Hypothalamus (tissue), 51 donors: ENCODE measurements at regions not wholly inside any gene's neighbourhood (a gene's known extent, or its start where the extent isn't known, plus 50 kb on each side); places are given as distances from the start of the nearest gene placed in this dataset.
"Not testable (repeated sequence)": the region's sequence is repeated elsewhere in the genome, so short reads cannot be mapped to it uniquely, and the experiment has no call there.

Source experiments
- DNase-seq, 51 donors: peaks; one replicate each; lab custom pipeline; 2025; lab: John Stamatoyannopoulos, UW

DNA sequence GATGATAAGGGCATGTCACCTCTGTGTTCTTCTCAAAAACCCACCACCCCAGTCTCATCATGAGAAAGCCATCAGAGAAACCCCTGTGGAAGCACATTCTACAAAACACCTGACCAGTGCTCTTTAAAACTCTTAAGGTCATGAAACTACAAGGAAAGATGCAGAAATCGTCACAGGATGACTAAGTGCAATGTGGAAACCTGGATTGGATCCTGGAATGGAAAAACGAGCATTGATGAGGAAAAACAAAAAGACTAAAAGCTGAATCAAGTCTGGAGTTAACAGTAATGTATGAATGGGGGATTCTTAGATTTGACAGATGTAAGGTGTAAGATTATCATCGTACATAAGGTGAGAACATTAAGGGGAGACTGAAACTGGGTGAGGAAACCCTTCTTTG is 211.0 kb downstream of the TBX5 start:
- DNase-seq, result no peak

DNA sequence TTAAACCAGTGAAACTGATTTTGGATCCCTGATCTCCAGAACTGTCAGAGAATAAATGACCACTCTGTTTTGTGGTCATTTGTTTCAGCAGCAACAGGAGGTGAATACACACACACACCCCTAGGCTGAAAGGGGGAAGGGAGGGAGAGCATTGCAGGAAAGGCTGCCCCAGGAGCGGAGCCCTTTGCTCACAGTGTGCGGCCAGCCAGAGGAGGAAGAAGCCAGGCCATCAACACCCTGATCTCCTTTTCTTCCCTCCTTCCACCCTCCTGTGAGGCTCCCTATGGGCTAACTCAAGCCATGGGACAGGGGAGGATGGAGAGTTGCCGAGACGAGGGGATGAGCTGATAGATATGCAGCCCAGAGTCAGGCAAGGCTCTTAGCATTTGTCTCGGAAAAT is 211.9 kb downstream of the TBX5 start:
- DNase-seq, result no peak

DNA sequence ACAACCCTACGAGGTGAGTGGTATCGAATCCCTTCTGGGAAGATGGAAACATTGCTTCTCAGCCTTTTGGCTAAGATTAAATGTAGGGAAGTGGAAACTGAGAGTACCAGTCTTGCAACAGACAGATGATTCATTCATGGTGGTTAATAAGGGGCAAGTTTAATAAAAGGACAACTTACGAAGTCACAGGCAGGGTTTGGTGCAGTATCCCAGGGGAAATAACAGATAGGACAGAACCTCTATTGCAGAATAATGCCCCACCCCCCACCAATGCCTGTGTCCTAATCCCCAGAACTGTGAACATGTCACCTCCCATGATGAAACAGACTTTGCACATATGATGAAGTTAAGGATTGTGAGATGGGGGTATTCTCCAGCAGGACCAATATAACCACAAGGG is 212.5 kb downstream of the TBX5 start:
- DNase-seq, result no peak

DNA sequence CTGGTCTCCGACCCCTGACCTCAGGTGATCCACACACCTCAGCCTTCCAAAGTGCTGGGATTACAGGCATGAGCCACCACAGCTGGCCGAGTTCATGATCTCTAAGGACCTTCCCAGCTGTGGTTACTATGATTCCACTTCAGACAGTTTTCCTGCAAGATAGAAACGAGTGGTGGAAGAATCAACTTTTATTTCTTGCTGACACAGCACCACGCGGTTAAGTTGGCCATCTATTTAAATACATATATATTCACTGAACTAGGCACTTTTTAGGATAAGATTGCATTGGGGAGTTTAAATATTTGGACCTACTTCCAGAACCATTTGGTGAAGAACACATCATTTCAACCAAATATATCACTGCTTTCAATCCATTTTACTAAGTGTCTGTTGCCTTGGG is 213.4 kb downstream of the TBX5 start:
- DNase-seq, result no peak

DNA sequence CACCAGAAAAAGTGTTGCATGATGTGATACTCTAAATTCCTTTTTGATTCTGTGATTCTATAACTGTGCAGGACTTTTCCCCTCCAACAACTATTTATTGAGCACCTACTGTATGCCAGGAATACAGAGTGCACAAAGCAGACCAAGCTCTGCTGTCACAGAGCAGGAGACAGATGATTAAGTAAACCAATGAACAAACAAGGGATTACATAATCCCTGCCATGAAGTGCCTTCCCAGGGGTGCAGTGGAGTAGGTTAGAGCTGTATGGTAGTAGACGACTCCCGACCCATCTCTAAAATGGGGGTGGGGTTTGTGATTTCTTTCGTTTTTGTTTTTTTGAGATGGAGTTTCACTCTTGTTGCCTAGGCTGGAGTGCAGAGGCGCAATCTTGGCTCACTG is 213.9 kb downstream of the TBX5 start:
- DNase-seq, result no peak

DNA sequence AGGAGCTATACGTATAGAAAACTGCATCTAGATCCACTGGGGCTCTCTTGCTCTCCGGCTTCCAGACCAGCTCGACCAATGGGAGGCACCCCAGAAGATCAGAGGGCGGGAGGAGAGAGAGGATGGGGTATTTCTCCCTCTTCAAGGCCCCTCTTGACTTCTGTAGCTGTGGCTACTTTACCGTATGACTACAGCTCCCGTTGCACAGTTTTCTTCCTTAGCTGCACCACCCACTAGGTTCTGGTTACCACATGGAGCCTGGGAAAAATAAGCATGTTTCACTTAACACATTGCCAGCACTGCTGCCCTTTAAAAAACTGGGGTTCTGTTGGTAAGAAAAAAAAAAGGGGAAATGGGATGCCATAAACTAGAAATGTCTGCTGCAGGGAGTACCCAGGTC is 214.4 kb downstream of the TBX5 start:
- no peak for DNase-seq

DNA sequence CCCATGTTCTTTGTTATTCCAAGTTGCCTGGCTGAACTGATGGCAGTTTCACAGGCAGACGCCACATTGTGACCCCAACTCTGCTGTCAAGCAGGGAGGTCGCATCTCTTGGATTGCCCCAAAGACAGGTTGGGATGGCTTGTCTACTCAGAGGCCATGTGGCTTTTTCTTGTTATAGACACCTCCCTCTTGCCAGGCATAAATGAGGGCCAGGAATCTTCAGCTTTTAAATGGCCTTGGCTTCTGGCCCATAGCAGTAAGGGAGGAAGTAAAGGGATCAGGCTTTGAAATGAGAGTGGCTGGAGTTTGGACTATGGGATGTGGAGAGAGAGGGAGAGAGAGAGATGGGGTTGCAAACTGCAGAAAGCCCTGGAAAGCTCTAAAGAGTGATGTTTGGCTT is 215.0 kb downstream of the TBX5 start:
- DNase-seq, result no peak

DNA sequence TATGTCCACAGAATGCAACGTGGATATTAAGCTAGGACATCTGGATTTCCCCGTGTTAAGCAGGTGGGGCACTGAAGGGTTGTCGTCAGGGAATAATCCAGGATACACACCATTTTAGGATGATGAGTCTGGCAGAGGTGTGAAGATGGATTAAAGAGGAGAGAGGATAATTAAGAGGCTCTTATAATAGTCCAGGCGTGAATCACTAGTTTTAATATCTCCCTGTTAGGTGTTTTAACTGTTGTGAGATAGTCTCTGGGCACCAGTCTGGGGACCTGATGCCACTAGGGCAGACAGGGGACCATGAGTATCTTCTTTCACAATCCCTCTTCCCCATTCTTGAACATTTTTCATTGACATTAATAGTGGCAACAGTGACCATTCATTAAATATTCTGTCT is 216.7 kb downstream of the TBX5 start:
- DNase-seq, result no peak

DNA sequence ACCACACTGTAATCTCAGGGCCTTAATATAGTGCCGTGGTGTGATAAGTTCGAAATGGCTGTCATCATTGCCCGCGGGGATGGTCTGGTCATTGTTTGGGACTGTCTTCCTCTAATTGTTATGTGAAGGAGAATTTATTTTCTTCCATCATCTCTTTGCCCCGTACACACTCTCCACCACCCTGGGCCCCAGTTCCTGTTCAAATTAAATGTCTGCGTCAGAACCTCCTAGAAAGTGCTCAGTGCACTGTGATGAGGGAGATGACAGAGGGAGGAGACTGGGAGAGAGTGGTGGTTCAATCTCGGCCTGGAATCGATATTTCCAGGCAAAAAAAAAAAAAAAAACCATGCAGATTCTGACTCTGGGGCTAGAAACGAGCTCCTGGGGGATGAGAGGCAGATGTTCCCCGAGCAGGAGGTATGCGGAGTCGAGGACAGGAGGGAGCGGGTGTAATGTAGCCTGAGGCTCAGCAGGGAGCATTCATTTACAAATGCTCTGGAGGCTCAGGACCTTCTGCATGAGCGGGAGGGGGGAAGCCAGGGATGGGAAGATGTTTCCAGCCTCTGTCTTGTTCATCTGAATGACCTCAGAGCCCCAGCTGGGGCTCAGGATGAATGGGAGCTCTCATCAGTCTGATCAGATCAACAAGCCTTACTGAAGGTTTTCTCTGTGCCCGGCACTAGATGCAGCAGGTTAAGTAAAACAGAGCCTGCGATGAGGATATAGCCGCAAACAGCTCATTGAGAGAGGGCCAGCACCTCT is 219.5 kb downstream of the TBX5 start:
- DNase-seq, result peak in 43 of 51 donors; percentile 1 to 88 (median 58)

DNA sequence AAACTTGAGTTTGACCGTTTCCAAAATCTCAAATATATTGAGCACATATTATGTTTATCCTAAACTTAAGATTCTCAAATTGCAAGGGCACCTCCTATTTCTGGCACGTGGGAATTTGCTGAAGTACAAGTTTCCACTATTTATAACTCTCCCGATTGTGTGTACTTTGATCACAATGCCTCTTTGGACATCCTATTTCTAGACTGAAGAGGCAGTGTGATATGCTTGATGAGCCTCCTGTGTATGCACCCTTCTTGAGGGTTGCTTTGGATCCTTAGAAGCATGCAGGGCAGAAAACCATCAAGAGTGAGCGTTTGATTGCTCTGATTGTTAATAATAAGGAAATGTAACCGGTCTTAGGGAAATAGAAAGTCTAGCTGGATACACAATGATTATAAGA is 218.9 kb upstream of the RBM19 start:
- DNase-seq, result no peak

DNA sequence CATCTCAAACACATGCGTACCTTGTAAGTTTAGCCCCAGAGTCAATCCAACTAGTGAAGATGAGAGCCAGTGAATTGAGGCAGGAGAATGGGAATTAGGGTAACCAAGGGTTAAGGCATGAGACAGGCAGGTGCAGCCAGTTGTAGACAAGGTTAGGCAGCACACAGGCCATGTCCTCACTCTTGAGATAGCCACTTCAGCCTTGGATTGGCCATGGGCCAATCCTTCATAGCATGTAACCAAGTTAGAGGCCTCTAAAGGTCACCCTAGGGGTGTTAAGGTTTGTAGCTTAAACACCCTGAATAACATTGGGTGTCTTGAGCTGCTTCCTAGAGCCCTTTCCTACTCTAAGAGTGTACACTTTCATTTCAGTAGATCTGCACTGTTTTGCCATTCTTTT is 208.2 kb upstream of the RBM19 start:
- DNase-seq, result no peak

DNA sequence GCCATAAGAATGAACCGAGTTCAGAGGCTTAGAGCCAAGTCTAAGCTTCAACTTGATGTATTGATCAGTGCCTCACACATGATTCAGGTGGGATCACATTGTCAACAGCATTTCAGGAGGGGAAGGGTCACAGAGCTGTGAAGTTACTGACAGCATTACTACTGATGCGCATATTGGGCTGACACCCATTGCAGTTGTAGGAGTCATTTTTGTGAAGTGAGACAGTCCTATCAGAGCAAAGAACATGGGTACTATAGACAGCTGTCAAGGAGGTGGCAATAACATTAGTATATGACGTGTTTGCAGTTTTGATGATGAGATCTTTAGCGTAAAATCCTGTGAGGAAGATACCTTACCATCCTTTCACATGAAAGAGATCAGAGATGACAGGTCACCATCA is 206.0 kb upstream of the RBM19 start:
- DNase-seq, result no peak

DNA sequence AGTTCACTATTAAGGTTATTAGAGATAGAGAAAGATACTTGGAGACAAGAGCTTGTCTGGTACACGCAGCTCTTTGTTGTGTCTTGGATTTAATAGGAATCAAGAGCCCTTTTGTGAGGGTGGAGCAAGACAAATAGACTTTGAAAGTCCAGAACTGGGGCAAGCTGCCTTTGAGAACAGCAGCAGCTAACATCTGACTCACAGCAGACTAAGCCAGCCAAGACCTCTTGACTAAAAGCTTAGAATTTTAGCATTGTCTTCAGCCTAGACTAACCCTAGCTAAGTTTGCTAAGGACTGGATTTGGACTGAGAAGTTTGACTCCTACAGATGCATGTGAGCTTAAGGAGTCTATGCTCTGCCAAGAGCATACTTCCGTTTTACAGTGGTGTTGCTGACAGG is 201.9 kb upstream of the RBM19 start:
- peak in 4 of 51 donors; percentile 1 to 7 (median 4) for DNase-seq

DNA sequence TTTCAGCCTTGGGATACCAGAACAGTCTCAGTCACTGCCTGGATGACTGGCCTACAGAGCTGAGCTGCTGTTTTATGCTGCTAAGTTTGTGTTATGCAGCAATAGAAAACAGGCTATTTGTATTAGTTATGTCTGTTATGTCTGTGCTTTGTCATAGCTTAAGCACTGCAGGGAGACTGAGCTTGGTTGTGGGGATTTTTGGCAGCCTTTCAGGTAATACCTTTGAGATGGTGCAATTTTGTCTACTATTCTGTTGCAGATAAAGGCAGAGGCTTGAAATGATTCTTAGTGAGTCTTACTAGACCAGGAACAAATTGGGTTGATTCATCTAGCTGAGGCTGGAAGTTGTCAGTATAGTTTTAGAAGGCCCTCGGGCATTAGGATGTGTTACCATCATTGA is 201.3 kb upstream of the RBM19 start:
- DNase-seq, result no peak

DNA sequence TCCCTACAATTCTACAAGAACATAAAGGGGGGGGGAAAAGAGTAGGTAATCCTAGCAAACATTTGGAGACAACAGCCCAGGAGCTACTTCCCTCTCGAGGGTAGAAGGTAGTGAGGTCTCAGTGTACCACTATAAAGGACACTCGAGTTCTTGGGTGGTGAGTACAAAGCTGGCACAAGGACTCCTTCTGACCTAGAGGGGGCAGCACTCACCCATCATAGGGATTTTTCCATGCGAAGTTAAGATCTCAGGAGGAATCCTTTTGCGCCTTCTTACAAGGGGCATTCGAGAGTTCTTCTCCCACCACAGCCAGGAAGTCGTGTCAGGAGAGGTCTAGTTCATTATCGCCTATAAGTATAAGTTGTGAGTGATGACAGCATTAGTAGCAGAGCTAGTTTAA is 200.2 kb upstream of the RBM19 start:
- DNase-seq, result peak in 33 of 51 donors; percentile 0 to 65 (median 19)

DNA sequence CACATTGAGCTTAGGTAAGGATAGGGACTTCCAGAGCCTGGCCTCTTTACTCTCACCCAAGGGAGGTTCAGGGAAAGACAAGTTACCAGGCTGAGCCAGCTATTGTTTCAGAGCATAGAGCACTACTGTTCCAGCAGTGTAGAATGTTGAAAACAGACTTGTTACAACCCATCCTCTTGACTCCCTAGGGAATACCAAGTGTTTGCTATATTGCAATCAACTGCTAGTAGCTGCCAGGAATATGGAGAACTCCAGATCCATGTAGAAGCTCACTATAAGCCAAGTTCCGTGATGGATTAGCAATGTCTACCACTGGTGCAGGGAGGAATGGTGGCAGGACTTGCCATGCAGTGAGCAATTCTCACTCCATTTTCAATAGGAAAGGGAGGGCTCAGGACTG is 199.8 kb upstream of the RBM19 start:
- peak in 1 of 51 donors; percentile 18 for DNase-seq

DNA sequence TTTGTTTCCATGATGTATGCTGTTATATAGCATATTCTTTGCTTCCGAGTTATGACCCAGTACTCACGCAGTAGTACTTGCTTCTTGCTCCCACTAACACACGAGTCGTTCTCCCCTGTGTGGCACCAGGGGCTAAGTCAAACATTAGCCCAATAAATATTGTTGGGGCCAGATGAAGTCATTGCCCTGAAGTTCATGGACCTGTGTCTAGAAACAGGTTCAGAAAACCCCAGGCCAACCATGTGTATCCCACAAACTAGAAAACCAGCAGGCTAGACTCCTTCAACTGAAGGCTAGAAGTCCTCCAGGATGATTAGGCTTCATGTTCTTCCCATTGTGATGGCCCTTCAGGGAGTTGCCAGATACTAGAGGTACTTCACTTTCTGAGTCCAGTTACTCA is 198.2 kb upstream of the RBM19 start:
- DNase-seq, result no peak

DNA sequence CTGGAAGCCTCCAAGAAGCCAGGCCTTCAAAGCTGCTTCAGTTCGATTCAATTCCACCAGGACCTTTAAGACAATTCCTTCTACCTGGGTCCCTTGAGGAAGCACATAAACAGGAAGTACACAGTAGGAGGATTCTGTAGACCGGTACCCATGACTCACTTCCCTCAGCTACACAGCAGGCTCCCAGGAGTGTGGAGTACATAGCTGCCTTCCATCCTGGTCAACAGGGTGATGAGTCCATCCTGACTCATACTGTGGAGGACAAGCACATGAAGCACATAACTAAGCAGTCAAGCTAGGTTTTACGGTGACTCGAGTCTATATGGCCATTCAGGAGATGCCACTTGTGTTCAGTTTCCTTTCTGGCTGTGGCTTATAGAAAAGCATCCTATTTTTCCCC is 197.6 kb upstream of the RBM19 start:
- no peak for DNase-seq

DNA sequence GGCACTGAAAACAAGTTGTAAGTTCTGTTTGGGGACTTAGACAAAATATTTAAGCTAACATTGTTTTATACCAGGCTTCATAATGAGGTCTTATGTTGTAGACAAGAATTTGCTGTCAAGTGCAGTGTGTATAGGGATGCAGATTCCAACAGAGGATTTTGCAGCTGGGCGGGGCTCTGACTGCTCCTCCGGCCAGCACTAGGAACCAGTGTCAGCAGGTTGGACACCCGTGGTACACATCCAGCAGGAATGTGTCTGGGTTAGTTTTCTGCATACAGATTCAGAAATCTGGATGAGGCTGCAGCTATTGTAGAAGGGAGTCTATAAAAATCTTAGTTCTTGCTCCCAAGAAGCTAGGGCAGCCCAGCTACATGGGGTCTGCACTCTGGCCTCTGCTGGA is 194.3 kb upstream of the RBM19 start:
- no peak for DNase-seq

DNA sequence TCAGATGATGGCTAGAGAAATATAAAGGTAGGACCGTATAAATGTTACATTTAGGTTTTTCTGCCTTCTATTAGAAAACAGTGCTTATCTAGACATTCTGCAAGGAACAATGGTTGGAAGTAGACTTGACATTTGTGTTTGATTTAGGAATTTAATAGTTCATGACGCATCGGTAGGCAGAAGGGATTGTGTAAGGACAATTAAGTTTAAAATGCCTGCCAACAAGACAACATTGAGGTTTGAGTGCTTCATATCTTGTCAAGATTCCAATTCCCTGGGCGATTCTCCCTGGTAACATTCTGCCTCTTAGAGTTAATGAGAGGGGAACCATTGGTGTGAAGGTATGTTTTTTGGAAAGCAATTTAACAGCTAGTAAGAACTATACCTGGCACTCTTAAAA is 186.8 kb upstream of the RBM19 start:
- no peak for DNase-seq

DNA sequence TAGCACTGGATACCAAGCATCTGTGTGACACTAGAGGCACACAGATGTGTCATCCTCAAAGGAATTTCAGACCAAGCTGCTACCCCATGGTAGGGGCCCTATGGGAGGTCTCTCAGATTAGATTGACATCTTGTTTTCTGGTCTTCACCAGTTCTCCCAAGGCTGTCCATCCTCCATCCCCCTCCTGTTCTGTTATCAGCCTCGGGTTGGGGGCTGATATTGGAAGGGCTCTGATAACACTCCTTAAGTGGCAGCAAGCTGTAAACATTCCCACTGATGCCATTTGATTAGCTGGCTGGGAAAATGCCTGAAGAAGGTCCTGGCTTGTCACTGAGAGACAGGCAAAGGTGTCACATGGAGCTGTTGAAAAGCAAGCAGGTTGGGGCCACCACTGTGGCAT is 185.9 kb upstream of the RBM19 start:
- no peak for DNase-seq

DNA sequence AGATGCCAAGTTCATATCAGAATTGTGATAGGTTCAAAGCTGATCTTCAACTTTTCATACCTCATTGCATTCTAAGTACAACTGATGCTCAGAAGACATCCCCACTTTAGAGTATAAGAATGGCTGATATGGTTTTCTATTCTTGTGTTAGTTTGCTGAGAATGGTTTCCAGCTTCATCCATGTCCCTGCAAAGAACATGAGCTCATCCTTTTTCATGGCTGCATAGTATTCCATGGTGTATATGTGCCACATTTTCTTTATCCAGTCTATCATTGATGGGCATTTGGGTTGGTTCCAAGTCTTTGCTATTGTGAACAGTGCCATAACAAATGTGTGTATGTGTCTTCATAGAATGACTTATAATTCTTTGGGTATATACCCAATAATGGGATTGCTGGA is 184.5 kb upstream of the RBM19 start:
- DNase-seq, result not testable (repeated sequence)

DNA sequence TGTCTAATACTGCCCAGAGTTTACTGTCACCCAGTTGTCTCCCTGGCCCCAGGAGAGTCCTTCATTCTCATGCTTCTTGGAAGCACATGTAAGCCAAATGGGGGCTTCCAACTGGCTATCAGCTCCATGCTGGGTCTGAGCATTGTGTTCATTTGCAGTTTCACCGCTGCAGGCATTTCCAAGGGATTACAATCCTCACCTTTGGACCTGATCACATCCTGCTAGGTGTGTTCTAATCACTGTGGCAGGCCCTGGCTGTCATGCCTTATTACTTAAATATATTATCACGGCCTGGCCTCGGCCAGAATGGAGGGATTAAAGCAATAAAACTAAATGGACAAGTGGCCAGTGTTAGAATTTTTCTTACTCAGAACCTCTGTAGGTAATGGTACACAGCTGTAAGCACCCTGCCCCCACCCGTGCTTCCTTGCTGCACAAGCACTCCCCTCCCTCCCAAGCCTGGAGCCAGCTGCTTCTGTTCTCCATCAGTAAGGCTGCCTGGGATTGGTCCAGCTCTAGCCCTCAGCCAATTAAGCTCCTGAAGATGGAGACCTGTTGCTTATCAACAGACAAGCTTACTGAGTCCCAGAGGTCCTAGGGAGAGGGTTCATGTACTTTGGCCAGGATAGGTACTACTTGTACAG is 175.9 kb upstream of the RBM19 start:
- DNase-seq, result no peak
